ENCODE measurements at regions not wholly inside any gene's neighbourhood (a gene's known extent, or its start where the extent isn't known, plus 50 kb on each side); places are given as distances from the start of the nearest gene placed in this dataset.

- no peak for DNase-seq
Measured at GRCh38 chr12:107449891-107450290, 235.7 kb upstream of the PWP1 start.

DNA sequence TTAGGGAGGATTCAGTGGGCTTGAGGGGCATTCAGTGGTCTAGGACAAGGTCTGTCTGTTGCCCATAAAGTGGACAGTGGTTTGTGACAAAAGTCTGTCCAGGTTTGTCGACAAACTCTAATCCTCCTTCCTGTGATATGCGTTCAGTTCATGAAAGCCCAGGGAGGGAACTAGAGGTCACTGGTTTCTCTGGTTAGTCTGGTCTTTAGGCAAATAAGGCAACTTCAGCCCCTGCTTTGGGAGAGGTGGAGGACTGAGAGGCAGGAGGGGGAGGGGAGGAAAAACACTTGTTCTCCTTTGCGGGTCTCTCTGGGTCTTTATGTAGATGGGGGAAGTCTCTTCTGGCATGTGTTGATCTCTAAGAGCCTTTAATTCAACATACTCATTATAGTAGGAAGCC lies 235.1 kb upstream of the PWP1 start:
- DNase-seq = no peak

GRCh38 chr12:107451246-107451645 lies 234.4 kb upstream of the PWP1 start:
- no peak for DNase-seq

DNA sequence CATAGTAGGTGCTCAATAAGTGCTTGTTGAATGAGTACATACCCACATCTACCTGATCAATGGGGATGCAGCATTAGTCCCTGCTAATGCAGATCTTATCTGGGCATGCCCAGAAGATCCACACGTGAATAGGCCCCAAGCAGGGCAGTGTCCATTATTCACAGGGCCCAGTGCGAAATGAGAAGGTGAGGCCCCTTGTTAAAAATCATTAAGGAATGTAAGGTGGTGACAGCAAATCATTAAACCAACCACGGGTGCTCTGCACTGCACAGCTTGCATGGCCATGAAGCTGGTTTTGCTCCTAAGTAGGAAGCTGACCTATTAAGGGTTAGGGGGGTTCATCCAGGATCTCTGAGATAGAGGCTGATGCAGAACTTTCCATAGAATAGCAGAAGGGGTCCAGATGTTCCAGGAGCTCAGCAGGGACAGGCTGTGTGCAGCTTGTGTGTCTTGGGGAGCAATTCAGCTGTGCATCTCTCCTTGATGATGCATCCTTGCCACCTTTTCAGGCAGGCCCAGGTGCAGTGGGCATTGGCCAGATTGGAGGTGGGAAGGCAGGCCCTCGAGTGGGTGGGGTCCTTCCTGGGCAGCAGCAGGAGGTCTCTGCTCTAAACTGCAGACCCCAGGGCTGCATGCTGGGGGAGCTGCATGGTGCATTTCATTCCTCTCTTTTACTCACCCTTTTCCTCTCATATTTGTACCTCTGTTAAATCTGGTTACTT lies 231.3 kb upstream of the PWP1 start:
- DNase-seq = no peak

GRCh38 chr12:107457362-107457935 lies 228.2 kb upstream of the PWP1 start:
- no peak for DNase-seq

DNA sequence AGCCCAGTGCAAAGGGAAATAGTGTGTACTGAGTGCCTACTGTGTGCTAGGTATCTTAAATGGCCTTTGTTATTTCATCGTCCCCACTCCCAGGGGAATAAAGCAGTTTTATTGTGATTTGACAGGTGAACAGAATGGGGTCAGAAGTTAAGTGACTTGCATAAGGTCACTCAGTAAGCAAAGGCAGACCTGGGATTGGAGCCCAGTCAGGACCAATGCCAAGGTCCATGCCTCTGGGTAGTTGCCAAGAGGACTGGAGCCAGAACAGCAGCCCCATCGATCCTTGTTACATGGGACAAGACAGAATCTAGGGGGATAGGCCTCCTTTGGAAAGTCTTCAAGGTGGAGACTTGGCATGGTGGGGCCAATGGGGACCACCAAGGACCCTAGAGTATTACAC lies 227.4 kb upstream of the PWP1 start:
- DNase-seq = no peak

DNA sequence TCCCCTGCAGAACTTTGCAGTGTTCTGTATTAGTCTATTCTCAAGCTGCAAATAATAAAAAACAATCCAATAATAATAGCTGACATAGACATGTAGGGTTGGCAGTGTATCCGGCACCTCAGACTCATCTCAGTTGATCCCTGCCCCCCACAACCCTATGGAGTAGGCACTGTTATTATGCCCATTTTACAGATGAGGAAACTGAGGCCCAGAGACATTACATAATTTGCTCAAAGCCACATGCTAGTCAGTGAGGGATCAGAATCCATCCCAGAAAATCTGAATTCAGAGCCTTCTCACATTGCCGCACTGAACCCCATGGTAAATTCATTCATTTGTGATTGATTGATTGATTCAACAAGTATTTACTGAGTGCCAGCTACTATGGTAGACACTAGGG lies 226.6 kb upstream of the PWP1 start:
- no peak for DNase-seq

DNA sequence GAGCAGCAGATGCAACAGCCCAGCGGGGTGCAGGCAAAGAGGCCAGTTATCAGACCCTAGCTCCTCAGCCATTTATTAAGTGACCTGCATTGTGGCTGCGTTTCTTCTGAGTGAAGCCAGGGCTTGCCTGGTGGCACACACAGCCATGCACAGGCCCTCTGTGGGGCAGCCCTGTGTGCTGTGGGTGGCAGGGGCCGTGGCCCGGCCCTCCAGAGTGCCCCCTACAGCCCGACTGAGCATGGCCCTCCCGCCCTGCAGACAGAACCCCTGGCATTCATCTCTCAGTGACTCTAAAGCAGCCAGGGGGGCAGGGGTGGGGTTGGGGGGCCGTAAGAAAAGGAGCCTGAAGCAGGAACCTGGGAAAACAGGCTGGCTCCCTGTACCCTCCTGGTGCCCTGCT lies 226.0 kb upstream of the PWP1 start:
- DNase-seq = no peak

GRCh38 chr12:107461222-107461975 lies 224.2 kb upstream of the PWP1 start:
- no peak for DNase-seq

DNA sequence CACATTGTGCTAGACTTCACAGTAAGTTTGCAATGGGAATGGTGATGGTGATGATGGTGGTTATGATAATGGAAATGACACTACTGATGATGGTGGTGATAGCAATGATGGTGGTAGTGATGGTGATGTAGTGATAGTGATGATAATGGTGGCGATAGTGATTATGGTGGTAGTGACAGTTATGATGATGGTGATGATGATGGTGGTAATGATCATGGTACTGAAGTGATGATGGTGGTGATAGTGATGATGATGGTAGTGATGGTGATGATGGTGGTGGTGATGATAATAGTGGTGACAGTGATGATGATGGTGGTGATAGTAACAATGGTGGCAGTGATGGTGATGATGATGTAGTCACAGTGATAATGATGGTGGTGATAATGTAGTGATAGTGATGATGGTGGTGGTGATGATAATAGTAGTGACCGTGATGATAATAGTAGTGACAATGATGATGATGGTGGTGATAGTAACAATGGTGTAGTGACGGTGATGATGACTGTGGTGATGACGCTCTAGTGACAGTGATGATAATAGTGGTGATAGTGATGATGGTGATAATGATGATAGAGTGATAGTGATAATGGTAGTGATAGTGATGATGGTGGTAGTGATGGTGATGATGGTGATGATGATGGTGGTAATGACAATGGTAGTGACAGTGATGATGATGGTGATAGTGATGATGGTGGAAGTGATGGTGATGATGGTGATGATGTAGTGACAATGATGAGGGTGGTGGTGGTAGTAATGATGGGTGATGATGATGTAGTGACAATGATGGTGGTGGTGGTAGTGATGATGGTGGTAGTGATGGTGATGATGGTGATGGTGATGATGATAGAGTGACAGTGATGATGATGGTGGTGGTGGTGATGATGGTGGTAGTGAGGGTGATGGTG lies 222.9 kb upstream of the PWP1 start:
- no peak for DNase-seq

DNA sequence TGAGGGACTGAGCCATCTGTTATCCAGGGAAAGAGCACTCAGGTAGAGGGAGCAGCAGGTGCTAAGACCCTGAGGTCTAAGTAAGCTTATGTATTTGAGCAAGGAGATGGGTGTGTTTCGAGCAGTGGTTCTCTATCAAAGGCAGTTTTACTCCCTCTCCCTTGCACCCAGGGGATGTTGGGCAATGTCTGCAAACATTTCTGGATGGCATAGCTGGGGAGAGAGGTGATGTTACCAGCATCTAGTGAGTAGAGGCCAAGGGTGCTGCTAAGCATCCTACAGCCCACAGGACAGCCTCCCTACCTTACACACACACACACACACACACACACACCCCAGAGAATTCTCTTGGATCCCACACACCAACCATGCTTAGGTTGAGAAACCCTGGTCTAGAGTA lies 221.0 kb upstream of the PWP1 start:
- no peak for DNase-seq

GRCh38 chr12:107465625-107466024 lies 220.0 kb upstream of the PWP1 start:
- DNase-seq = no peak

- no peak for DNase-seq
Measured at GRCh38 chr12:107467716-107468115, 217.9 kb upstream of the PWP1 start.

GRCh38 chr12:107468182-107468581 lies 217.4 kb upstream of the PWP1 start:
- DNase-seq = peak; percentile 6

GRCh38 chr12:107469011-107469410 lies 216.6 kb upstream of the PWP1 start:
- DNase-seq = no peak

DNA sequence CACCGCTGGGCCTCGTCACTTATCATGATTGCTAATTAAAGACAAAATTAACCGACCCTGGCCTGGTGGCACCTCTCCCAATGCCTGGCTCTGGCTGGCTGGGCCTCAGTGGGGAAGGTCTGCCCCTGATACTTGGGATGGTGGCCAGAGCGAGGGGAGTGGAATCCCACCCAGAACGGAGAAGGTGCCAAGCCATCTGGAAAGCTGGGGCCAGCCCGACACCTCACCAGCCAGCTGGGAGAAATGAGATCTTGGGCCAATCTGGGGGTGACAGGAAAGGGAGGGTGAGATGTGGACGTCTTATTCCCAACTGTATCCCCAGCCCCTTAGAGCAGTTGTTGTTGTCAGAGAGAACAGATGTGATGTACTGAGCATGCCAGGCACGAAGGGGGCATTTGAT lies 215.0 kb upstream of the PWP1 start:
- no peak for DNase-seq

GRCh38 chr12:107472308-107472707 lies 213.3 kb upstream of the PWP1 start:
- DNase-seq = no peak

- DNase-seq = no peak
Measured at GRCh38 chr12:107474099-107474498, 211.5 kb upstream of the PWP1 start.

- no peak for DNase-seq
Measured at GRCh38 chr12:107474639-107475539, 210.7 kb upstream of the PWP1 start.

GRCh38 chr12:107475900-107476299 lies 209.7 kb upstream of the PWP1 start:
- DNase-seq = no peak

DNA sequence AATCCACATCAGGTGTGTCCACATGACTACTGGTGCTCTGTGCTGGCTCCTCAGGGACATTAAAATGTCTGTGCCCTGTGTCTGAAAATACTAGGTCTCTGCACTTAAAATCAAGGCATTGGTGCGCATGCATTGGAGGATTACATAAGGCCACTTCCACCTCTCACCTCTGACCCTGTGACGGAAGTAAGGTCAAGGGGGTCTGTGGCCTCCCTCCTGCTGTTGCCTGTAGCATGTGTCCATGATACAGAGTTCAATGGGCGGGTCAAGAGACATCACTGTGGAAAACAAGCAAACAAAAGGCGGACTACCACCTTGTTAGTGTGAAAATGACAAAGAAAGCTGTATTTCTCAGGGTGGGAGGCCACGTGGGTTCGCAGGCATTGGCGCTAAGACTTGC lies 208.6 kb upstream of the PWP1 start:
- DNase-seq = no peak

DNA sequence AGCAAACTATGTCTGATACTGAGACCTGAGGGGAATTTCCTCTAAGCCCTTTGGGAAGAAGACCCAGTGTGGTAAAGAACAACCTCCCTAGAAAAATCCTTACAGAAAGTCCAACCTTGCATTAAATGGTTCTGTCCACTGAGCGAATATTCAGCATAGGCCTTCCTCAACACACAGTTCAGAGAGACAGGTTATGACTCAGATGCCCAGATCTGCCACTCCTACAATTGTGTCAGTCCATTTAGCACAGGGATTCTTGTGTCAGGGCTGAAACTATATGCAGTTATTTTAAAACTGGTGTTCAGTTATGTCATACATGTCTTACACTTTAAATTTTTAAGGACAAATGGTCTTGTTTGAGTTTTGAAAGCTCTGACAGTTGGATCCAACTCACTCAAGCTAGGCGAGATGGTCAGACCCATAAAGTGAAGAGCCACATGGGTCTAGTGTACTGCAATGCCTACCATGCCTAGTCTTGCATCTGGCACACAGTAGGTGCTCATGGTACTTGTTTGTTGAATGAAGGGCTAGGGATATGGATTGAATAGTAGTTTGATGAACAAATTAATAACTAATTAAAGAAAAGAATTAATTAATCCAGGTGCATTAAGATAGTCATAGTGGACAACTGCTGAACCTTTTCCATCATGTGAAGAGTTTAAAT lies 207.5 kb upstream of the PWP1 start:
- DNase-seq = no peak
